B cell (primary cell): ENCODE measurements at regions not wholly inside any gene's neighbourhood (a gene's known extent, or its start where the extent isn't known, plus 50 kb on each side); places are given as distances from the start of the nearest gene placed in this dataset.

Experiments used
- ATAC-seq: fragments of 200-7000 bp; cut with Tn5 transposase; one replicate; pipeline ENCODE4 v1.10.0; 2021; ENCODE audit warnings: low read depth, mild to moderate bottlenecking, moderate number of reproducible peaks, moderate library complexity
- CTCF ChIA-PET: fragments of 350-600 bp; sonication (Branson Sonifier 250); formaldehyde crosslinking; loops from one replicate; lab custom pipeline; 2021; ENCODE audit warnings: antibody characterized with exemption, inconsistent platforms; lab: Charles Lee
- POLR2A ChIA-PET: fragments of 350-600 bp; sonication (Branson Sonifier 250); formaldehyde crosslinking; loops from one replicate; lab custom pipeline; 2021; ENCODE audit warnings: antibody characterized with exemption; lab: Charles Lee
- DNase-seq: peaks from one replicate; pipeline ENCODE4 v3.0.0; 2013
- H2AFZ ChIP-seq: 2 replicates; pipeline ENCODE4 v1.6.1; 2012; ENCODE audit warnings: mild to moderate bottlenecking, low read depth, low read length; ENCODE audit not compliant: insufficient read depth, poor library complexity, severe bottlenecking
- H3K27ac ChIP-seq, 2 donors: 1 replicate in 1 of 2; 2 replicates in 1 of 2; pipeline ENCODE4 v1.5.1; 2012 to 2013; ENCODE audit warnings: low read length in 2 of 2, mild to moderate bottlenecking in 2 of 2, moderate library complexity in 1 of 2
- H3K27me3 ChIP-seq, 4 experiments: fragments of 200-600 bp in 1 of 4; sonication (generic) in 1 of 4; replicated peaks in 1 of 4; 1 replicate in 2 of 4; 2 replicates in 2 of 4; pipeline versions ENCODE4 v1.6.1 to v1.7.0; 2013 to 2016; ENCODE audit warnings: low read length in 3 of 4, mild to moderate bottlenecking in 2 of 4, mixed read lengths in 1 of 4, moderate library complexity in 1 of 4; ENCODE audit not compliant: insufficient read depth in 4 of 4, control insufficient read depth in 3 of 4; ENCODE audit errors: control extremely low read depth in 1 of 4
- H3K36me3 ChIP-seq, 2 experiments: replicated peaks in 1 of 2; 1 replicate in 1 of 2; 2 replicates in 1 of 2; pipeline versions ENCODE4 v1.6.1 to v1.7.1; 2013; ENCODE audit warnings: low read length in 1 of 2; ENCODE audit not compliant: insufficient read depth in 2 of 2, control insufficient read depth in 1 of 2; ENCODE audit errors: control extremely low read depth in 1 of 2, extremely low read depth in 1 of 2
- H3K4me1 ChIP-seq, 2 donors: fragments of 200-600 bp in 1 of 2; sonication (generic) in 1 of 2; 1 replicate in 1 of 2; 2 replicates in 1 of 2; pipeline versions ENCODE4 v1.5.1 to v1.6.1; 2013 to 2017; ENCODE audit warnings: low read length in 2 of 2; ENCODE audit not compliant: control insufficient read depth in 2 of 2, insufficient read depth in 2 of 2
- H3K4me2 ChIP-seq: replicated peaks from 2 replicates; pipeline ENCODE3; 2012; ENCODE audit warnings: mild to moderate bottlenecking, low read depth, low read length; ENCODE audit not compliant: poor library complexity, severe bottlenecking
- H3K4me3 ChIP-seq, 5 experiments: fragments of 200-600 bp in 1 of 5; sonication (generic) in 1 of 5; 1 replicate in 3 of 5; 2 replicates in 2 of 5; pipeline versions ENCODE4 v1.5.1 to v1.7.0; 2011 to 2016; ENCODE audit warnings: low read length in 4 of 5, mild to moderate bottlenecking in 4 of 5, low read depth in 2 of 5, control low read depth in 1 of 5, moderate library complexity in 1 of 5; ENCODE audit not compliant: insufficient read depth in 1 of 5; ENCODE audit errors: control extremely low read depth in 1 of 5, extremely low read depth in 1 of 5
- H3K79me2 ChIP-seq: fragments of 200-600 bp; sonication (generic); one replicate; pipeline ENCODE4 v1.6.0; 2016; ENCODE audit warnings: low read length; ENCODE audit not compliant: control insufficient read depth, insufficient read depth
- H3K9ac ChIP-seq: fragments of 200-600 bp; sonication (generic); 2 replicates; pipeline ENCODE4 v1.6.1; 2017; ENCODE audit warnings: mild to moderate bottlenecking, low read length, moderate library complexity
- H3K9me3 ChIP-seq, 3 donors: one replicate each; pipeline versions ENCODE4 v1.6.1 to v1.7.1; 2013; ENCODE audit warnings: low read length in 2 of 3; ENCODE audit not compliant: control insufficient read depth in 2 of 3, insufficient read depth in 1 of 3; ENCODE audit errors: control extremely low read depth in 1 of 3
- H4K20me1 ChIP-seq: 2 replicates; pipeline ENCODE4 v1.6.0; 2012; ENCODE audit warnings: mild to moderate bottlenecking, low read length; ENCODE audit not compliant: insufficient read depth, control insufficient read depth, poor library complexity, severe bottlenecking
- H3K27ac Mint-ChIP-seq: one replicate; pipeline ENCODE4 v1.8.0; 2021; ENCODE audit warnings: mixed read lengths
- H3K27me3 Mint-ChIP-seq: one replicate; pipeline ENCODE4 v1.8.0; 2021; ENCODE audit warnings: mixed read lengths
- H3K4me1 Mint-ChIP-seq: one replicate; pipeline ENCODE4 v1.8.0; 2021; ENCODE audit warnings: mixed read lengths
- H3K4me3 Mint-ChIP-seq: one replicate; pipeline ENCODE4 v1.8.0; 2021; ENCODE audit warnings: mixed read lengths
- H3K9me3 Mint-ChIP-seq: one replicate; pipeline ENCODE4 v1.8.0; 2022; ENCODE audit warnings: mixed read lengths; ENCODE audit not compliant: insufficient read depth
- CTCF ChIP-seq: fragments of 200-600 bp; IDR thresholded peaks from one replicate; pipeline ENCODE4 v1.8.0; 2022; ENCODE audit warnings: antibody characterized with exemption, mild to moderate bottlenecking
- EZH2 ChIP-seq: IDR thresholded peaks from 2 replicates; pipeline ENCODE4 v1.6.1; 2012; ENCODE audit warnings: borderline replicate concordance, low read depth, mild to moderate bottlenecking, moderate library complexity, low read length; ENCODE audit not compliant: insufficient read depth, poor library complexity, severe bottlenecking
- WGBS: methylation state at CpG from one replicate; pipeline ENCODE4 v1.1.5; 2013; ENCODE audit warnings: missing lambda C conversion rate; ENCODE audit not compliant: insufficient coverage; 5-methylcytosine and 5-hydroxymethylcytosine counted together
- intact Hi-C: fragments of 100-400 bp; cut with micrococcal nuclease; formaldehyde crosslinking; loops from one replicate; pipeline ENCODE4 v1.10.0; 2022

GRCh38 chr2:187075199-187075635 is 226.2 kb upstream of the ZSWIM2 start:
- POLR2A ChIA-PET = no interaction called here
- no peak overlapping the region for H2AFZ ChIP-seq
- H3K27me3 ChIP-seq = no peaks in the 10 kb centered on the region
- H3K4me1 Mint-ChIP-seq = no peaks in the 10 kb centered on the region
- no peak overlapping the region for H3K27ac ChIP-seq
- no peak overlapping the region for H3K4me3 Mint-ChIP-seq
- CTCF ChIA-PET = no interaction called here
- no peaks in the 10 kb centered on the region for H3K36me3 ChIP-seq
- no peak overlapping the region for H3K4me3 ChIP-seq
- no peak overlapping the region for H3K27ac Mint-ChIP-seq
- no peak for ATAC-seq
- H4K20me1 ChIP-seq = no peaks in the 10 kb centered on the region
- H3K4me1 ChIP-seq = no peaks in the 10 kb centered on the region
- no peak for DNase-seq
- H3K9ac ChIP-seq = no peak overlapping the region
- no peaks in the 10 kb centered on the region for H3K27me3 Mint-ChIP-seq
- peaks cover 0 to 1% (median 0%) of the 10 kb centered on the region in 3 donors for H3K9me3 ChIP-seq
- no peaks in the 10 kb centered on the region for H3K79me2 ChIP-seq
- WGBS = 89% methylated on average over 4 of the region's 4 CpGs
- H3K9me3 Mint-ChIP-seq = peaks cover 2% of the 10 kb centered on the region
- intact Hi-C loops = no loop called here
- no peak overlapping the region for H3K4me2 ChIP-seq
- TF ChIP-seq CTCF = no peak
- no peak for TF ChIP-seq EZH2

- H3K4me2 ChIP-seq = no peak overlapping the region
- no peak for DNase-seq
- ChIA-PET POLR2A (no interaction called here), CTCF (no interaction called here)
- no peaks in the 10 kb centered on the region for H4K20me1 ChIP-seq
- H3K27me3 ChIP-seq = no peaks in the 10 kb centered on the region
- no peak overlapping the region for H3K4me3 ChIP-seq
- H3K4me1 ChIP-seq = no peaks in the 10 kb centered on the region
- Mint-ChIP-seq H3K27ac (no peak overlapping the region), H3K9me3 (no peaks in the 10 kb centered on the region), H3K4me1 (no peaks in the 10 kb centered on the region), H3K4me3 (no peak overlapping the region), H3K27me3 (no peaks in the 10 kb centered on the region)
- H3K9ac ChIP-seq = no peak overlapping the region
- no peaks in the 10 kb centered on the region for H3K9me3 ChIP-seq
- H3K27ac ChIP-seq = no peak overlapping the region
- no peak for ATAC-seq
- no peaks in the 10 kb centered on the region for H3K36me3 ChIP-seq
- TF ChIP-seq EZH2 = no peak
- TF ChIP-seq CTCF = no peak
- H2AFZ ChIP-seq = no peak overlapping the region
- H3K79me2 ChIP-seq = no peaks in the 10 kb centered on the region
- intact Hi-C loops = no loop called here
Observed at GRCh38 chr2:187058198-187058597, 209.2 kb upstream of the ZSWIM2 start.
